ENCODE measurements at regions not wholly inside any gene's neighbourhood (a gene's known extent, or its start where the extent isn't known, plus 50 kb on each side); places are given as distances from the start of the nearest gene placed in this dataset.

- TF ChIP-seq EZH2 (IDR thresholded peaks at IDR 0.05) (no peak), CTCF (IDR thresholded peaks at IDR 0.05 in 2 of 3, conservative IDR thresholded peaks at IDR 0.05 in 1 of 3; ENCODE audit: borderline replicate concordance in 1 of 3, insufficient read depth in 1 of 3, low read depth in 2 of 3, low read length in 2 of 3) (no peak), CEBPB (IDR thresholded peaks at IDR 0.05; ENCODE audit: low read depth) (no peak), JUND (IDR thresholded peaks at IDR 0.05) (no peak), SIN3A (IDR thresholded peaks at IDR 0.05; ENCODE audit: low read depth) (no peak)
These were observed 156.0 kb downstream of the PHETA1 start for GRCh38 chr12:111212814-111213456.
